ENCODE measurements at regions not wholly inside any gene's neighbourhood (a gene's known extent, or its start where the extent isn't known, plus 50 kb on each side); places are given as distances from the start of the nearest gene placed in this dataset.

- no peak for DNase-seq (ENCODE audit: low read depth)
- Histone ChIP-seq H3K27me3 (ENCODE audit: control insufficient read depth, insufficient read depth, low read length) (no peaks in the 10 kb centered on the region), H3K4me3 (ENCODE audit: low read depth, low read length) (no peak overlapping the region), H3K36me3 (ENCODE audit: control insufficient read depth, insufficient read depth, low read length) (no peaks in the 10 kb centered on the region)
- TF ChIP-seq CTCF (IDR thresholded peaks at IDR 0.05; ENCODE audit: insufficient read depth, low read length, poor library complexity, severe bottlenecking): no peak
Measured at GRCh38 chr11:111045407-111045803, 200.1 kb upstream of the POU2AF2 start.

GRCh38 chr11:111044751-111045406, 200.6 kb upstream of the POU2AF2 start:
- no peak for DNase-seq (ENCODE audit: low read depth)
- TF ChIP-seq CTCF (IDR thresholded peaks at IDR 0.05; ENCODE audit: insufficient read depth, low read length, poor library complexity, severe bottlenecking): no peak
- Histone ChIP-seq H3K4me3 (ENCODE audit: low read depth, low read length) (no peak overlapping the region), H3K36me3 (ENCODE audit: control insufficient read depth, insufficient read depth, low read length) (no peaks in the 10 kb centered on the region), H3K27me3 (ENCODE audit: control insufficient read depth, insufficient read depth, low read length) (no peaks in the 10 kb centered on the region)

GRCh38 chr11:111039982-111040381, 205.5 kb upstream of the POU2AF2 start:
- Histone ChIP-seq H3K36me3 (ENCODE audit: control insufficient read depth, insufficient read depth, low read length) (no peaks in the 10 kb centered on the region), H3K4me3 (ENCODE audit: low read depth, low read length) (no peak overlapping the region), H3K27me3 (ENCODE audit: control insufficient read depth, insufficient read depth, low read length) (no peaks in the 10 kb centered on the region)
- TF ChIP-seq CTCF (IDR thresholded peaks at IDR 0.05; ENCODE audit: insufficient read depth, low read length, poor library complexity, severe bottlenecking): no peak
- no peak for DNase-seq (ENCODE audit: low read depth)

- Histone ChIP-seq H3K27me3 (ENCODE audit: control insufficient read depth, insufficient read depth, low read length) (no peaks in the 10 kb centered on the region), H3K36me3 (ENCODE audit: control insufficient read depth, insufficient read depth, low read length) (no peaks in the 10 kb centered on the region), H3K4me3 (ENCODE audit: low read depth, low read length) (no peak overlapping the region)
- no peak for TF ChIP-seq CTCF (IDR thresholded peaks at IDR 0.05; ENCODE audit: insufficient read depth, low read length, poor library complexity, severe bottlenecking)
- no peak for DNase-seq (ENCODE audit: low read depth)
Measured at GRCh38 chr11:111035746-111036145, 209.8 kb upstream of the POU2AF2 start.

- no peak overlapping the region for H3K4me3 ChIP-seq (ENCODE audit: low read depth, low read length)
- H3K27me3 ChIP-seq (ENCODE audit: control insufficient read depth, insufficient read depth, low read length): no peaks in the 10 kb centered on the region
- no peak for DNase-seq (ENCODE audit: low read depth)
- TF ChIP-seq CTCF (IDR thresholded peaks at IDR 0.05; ENCODE audit: insufficient read depth, low read length, poor library complexity, severe bottlenecking): no peak
- H3K36me3 ChIP-seq (ENCODE audit: control insufficient read depth, insufficient read depth, low read length): no peaks in the 10 kb centered on the region
Measured at GRCh38 chr11:111026241-111026640, 219.3 kb upstream of the POU2AF2 start.

- Histone ChIP-seq H3K4me3 (ENCODE audit: low read depth, low read length) (no peak overlapping the region), H3K27me3 (ENCODE audit: control insufficient read depth, insufficient read depth, low read length) (no peaks in the 10 kb centered on the region), H3K36me3 (ENCODE audit: control insufficient read depth, insufficient read depth, low read length) (no peaks in the 10 kb centered on the region)
- DNase-seq (ENCODE audit: low read depth): no peak
- TF ChIP-seq CTCF (IDR thresholded peaks at IDR 0.05; ENCODE audit: insufficient read depth, low read length, poor library complexity, severe bottlenecking): no peak
Measured at GRCh38 chr11:111021131-111021530, 224.4 kb upstream of the POU2AF2 start.
